B cell (primary cell): ENCODE measurements at regions not wholly inside any gene's neighbourhood (a gene's known extent, or its start where the extent isn't known, plus 50 kb on each side); places are given as distances from the start of the nearest gene placed in this dataset.

ENCODE experiments used
- EZH2 ChIP-seq: IDR thresholded peaks from 2 replicates; pipeline ENCODE4 v1.6.1; 2012; ENCODE audit warnings: borderline replicate concordance, low read depth, mild to moderate bottlenecking, moderate library complexity, low read length; ENCODE audit not compliant: insufficient read depth, poor library complexity, severe bottlenecking
- TF ChIP-seq, protein P1 (sequence below): fragments of 200-600 bp; IDR thresholded peaks from one replicate; pipeline ENCODE4 v1.8.0; 2022; ENCODE audit warnings: antibody characterized with exemption, mild to moderate bottlenecking

DNA sequence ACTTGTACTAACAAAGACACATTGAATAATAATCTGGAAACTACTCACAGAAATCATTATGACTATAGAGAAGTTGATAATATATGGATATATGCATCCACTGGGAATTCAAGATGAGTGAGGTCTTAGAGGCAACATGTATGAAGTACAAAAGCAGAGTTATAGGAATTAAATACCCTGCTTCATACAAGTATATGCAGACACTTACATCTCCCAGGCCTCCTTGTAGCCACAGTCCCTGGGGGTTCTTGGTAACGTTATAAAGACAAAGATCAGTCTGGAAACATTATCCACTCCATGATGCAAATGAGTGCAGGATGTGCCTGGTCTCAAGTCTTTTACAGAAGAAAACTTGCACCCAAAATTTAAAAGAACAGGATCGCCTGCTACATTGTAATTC, 92.4 kb upstream of the ANXA1 start:
- TF ChIP-seq, protein P1, sequence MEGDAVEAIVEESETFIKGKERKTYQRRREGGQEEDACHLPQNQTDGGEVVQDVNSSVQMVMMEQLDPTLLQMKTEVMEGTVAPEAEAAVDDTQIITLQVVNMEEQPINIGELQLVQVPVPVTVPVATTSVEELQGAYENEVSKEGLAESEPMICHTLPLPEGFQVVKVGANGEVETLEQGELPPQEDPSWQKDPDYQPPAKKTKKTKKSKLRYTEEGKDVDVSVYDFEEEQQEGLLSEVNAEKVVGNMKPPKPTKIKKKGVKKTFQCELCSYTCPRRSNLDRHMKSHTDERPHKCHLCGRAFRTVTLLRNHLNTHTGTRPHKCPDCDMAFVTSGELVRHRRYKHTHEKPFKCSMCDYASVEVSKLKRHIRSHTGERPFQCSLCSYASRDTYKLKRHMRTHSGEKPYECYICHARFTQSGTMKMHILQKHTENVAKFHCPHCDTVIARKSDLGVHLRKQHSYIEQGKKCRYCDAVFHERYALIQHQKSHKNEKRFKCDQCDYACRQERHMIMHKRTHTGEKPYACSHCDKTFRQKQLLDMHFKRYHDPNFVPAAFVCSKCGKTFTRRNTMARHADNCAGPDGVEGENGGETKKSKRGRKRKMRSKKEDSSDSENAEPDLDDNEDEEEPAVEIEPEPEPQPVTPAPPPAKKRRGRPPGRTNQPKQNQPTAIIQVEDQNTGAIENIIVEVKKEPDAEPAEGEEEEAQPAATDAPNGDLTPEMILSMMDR = no peak
- no peak for TF ChIP-seq EZH2
